ENCODE measurements at regions not wholly inside any gene's neighbourhood (a gene's known extent, or its start where the extent isn't known, plus 50 kb on each side); places are given as distances from the start of the nearest gene placed in this dataset.

DNA sequence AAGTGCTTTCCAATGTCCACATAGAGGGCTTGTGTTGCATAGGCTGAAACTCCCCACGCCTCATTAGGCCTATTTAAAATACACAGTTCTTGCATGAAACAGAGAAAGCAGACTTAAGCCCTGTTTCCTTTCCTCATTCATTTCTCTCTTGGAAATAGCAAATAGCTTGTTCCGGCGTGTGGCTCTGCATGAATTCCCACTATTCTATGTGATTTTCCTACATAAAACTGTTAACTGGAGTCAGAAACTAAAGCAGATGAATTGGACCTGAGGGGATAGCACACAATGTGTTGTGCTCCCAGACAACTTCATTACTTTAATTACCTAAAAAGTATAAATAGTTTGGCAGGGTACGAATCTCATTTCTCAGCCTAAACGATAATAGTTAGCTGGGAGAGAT, 981.5 kb downstream of the SORCS1 start:
- no peak for DNase-seq (ENCODE audit: low read depth in 2 of 2)

- DNase-seq (ENCODE audit: low read depth in 2 of 2): no peak
Observed at GRCh38 chr10:106182542-106182941, 982.0 kb downstream of the SORCS1 start.

GRCh38 chr10:106181501-106181900, 983.0 kb downstream of the SORCS1 start:
- DNase-seq (ENCODE audit: low read depth in 2 of 2): no peak

GRCh38 chr10:106179430-106179829, 985.1 kb downstream of the SORCS1 start:
- DNase-seq (ENCODE audit: low read depth in 2 of 2): no peak

- no peak for DNase-seq (ENCODE audit: low read depth in 2 of 2)
Observed at GRCh38 chr10:106175760-106176377, 988.6 kb downstream of the SORCS1 start.

- DNase-seq (ENCODE audit: low read depth in 2 of 2): no peak
Observed at GRCh38 chr10:106173838-106174237, 990.7 kb downstream of the SORCS1 start.

GRCh38 chr10:106169241-106169640, 995.3 kb downstream of the SORCS1 start:
- DNase-seq (ENCODE audit: low read depth in 2 of 2): no peak

DNA sequence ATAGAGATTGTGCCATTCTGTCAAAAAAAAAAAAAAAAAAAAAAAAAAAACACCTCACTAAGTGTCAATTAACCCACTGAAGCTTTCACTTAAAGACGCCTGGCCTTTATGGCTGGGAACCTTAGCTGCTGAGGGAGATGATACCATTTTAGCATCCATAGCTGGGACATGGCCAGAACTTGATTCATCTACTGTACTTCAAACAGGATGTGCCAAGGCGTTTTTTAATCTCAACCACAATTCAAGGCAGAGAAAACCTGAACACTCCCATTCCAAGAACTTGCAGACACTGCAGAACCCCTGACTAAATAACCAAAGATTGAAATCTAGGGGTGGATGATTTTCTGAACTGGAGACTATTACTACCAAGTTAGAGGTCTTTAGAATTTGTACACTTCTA, 996.6 kb downstream of the SORCS1 start:
- DNase-seq (ENCODE audit: low read depth in 2 of 2): no peak

GRCh38 chr10:106158241-106158640, 1006.3 kb downstream of the SORCS1 start:
- DNase-seq (ENCODE audit: low read depth in 2 of 2): no peak

DNA sequence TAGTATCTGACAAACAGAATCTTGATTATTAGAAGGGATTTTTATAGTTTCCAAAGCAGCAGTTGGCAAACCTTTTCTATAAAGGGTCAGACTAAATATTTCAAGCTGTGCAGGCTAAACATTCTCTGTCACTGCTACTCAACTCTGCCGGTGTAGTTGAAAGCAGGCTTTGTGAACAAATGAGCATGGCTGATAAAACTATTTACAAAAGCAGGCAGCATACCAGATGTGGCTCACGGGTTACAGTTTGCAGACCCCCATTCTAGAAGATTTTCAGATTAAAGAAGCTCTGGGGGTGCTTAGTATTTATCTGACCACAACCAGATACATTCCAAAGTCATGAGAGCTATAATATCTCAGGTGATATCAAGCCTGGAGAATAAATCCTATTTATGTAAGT, 1017.5 kb downstream of the SORCS1 start:
- DNase-seq (ENCODE audit: low read depth in 2 of 2): no peak

DNA sequence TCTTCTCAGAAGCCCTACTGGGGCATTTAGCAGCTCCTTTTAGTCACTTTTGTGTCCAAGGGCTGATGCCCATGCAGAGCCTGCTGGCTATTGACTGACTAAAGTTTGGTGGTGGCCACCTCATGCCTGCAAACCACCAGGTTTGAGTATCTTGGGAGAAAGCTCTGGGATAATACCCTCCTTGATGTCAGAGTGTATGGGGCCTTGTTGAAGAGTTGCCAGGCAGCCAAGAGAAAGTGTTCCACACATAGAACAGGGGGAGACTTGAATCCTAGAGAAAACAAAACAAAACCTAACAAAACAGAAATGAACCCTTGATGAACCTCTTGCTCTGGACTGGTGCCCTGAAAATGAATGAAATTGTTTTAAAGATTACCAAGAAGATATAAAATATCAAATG, 1024.6 kb downstream of the SORCS1 start:
- no peak for DNase-seq (ENCODE audit: low read depth in 2 of 2)

- no peak for DNase-seq (ENCODE audit: low read depth in 2 of 2)
Observed at GRCh38 chr10:106136175-106136574, 1028.3 kb downstream of the SORCS1 start.

GRCh38 chr10:106134326-106135000, 1030.0 kb downstream of the SORCS1 start:
- DNase-seq (ENCODE audit: low read depth in 2 of 2): no peak

DNA sequence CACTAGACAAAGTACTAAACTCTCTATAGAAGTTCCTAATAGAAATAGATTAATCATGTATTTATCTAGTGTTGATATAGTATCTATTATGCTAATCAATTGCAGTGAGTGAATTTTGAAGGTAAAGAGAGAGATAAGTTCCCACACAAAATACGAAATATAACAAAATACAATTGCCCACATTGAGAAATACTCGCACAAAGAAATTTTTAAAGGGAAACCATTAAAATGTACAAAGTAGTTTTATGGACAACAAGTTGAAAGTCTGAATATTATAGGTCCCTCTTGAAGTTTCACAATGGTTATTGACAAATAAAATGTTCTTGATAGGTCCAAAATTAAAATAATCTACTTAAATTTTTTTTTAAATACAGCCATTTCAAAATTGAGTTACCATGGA, 1031.1 kb downstream of the SORCS1 start:
- no peak for DNase-seq (ENCODE audit: low read depth in 2 of 2)

GRCh38 chr10:106132956-106133355, 1031.5 kb downstream of the SORCS1 start:
- DNase-seq (ENCODE audit: low read depth in 2 of 2): no peak

GRCh38 chr10:106114656-106115186, 1049.8 kb downstream of the SORCS1 start:
- DNase-seq (ENCODE audit: low read depth in 2 of 2): no peak

- DNase-seq (ENCODE audit: low read depth in 2 of 2): no peak
Observed at GRCh38 chr10:106111246-106111645, 1053.3 kb downstream of the SORCS1 start.

- no peak for DNase-seq (ENCODE audit: low read depth in 2 of 2)
Observed at GRCh38 chr10:106107706-106108105, 1056.8 kb downstream of the SORCS1 start.

- no peak for DNase-seq (ENCODE audit: low read depth in 2 of 2)
Observed at GRCh38 chr10:106106114-106106513, 1058.4 kb downstream of the SORCS1 start.

- DNase-seq (ENCODE audit: low read depth in 2 of 2): no peak
Observed at GRCh38 chr10:106089855-106090254, 1074.7 kb downstream of the SORCS1 start.

- DNase-seq (ENCODE audit: low read depth in 2 of 2): no peak
Observed at GRCh38 chr10:106086391-106086790, 1078.1 kb downstream of the SORCS1 start.

GRCh38 chr10:106083572-106083971, 1080.9 kb downstream of the SORCS1 start:
- no peak for DNase-seq (ENCODE audit: low read depth in 2 of 2)

DNA sequence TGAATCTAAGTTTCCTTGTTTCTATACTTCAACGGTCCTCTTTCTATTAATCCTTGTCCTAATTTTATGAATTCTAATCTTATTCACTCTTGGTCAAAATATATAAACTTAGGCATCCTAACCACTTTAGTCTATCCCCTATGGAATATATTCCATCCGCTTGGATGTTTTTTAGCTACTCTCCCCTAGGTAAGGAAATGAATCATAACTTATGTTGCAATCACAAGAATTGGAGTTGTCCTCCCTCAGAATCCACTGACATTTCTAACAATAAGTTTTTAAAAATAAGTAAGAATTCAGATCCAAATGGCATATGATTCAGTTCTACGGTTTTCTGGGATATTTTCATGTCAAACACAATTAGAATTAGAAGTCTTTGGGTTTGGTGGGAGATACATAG, 1081.6 kb downstream of the SORCS1 start:
- DNase-seq (ENCODE audit: low read depth in 2 of 2): no peak
